Gastrocnemius medialis (tissue), 4 donors: ENCODE measurements at regions not wholly inside any gene's neighbourhood (a gene's known extent, or its start where the extent isn't known, plus 50 kb on each side); places are given as distances from the start of the nearest gene placed in this dataset.

Source experiments
- ATAC-seq, 2 donors: fragments of 150-250 bp; one replicate each; pipeline ENCODE4 v1.9.1; 2016
- DNase-seq, 2 donors: peaks; one replicate each; pipeline ENCODE4 v3.0.0-alpha.2; 2019
- H3K27ac ChIP-seq, 4 donors: fragments of 200-600 bp; sonication (generic); 1 replicate in 1 of 4; 2 replicates in 3 of 4; pipeline ENCODE4 v1.5.1; 2016 to 2018; ENCODE audit warnings: mild to moderate bottlenecking in 2 of 4, moderate library complexity in 1 of 4
- H3K27me3 ChIP-seq, 3 donors: fragments of 200-600 bp; sonication (generic) in 2 of 3; 1 replicate in 1 of 3; 2 replicates in 2 of 3; pipeline versions ENCODE4 v1.5.1 to v1.6.0; 2016 to 2019; ENCODE audit warnings: mild to moderate bottlenecking in 1 of 3, moderate library complexity in 1 of 3
- H3K36me3 ChIP-seq, 2 donors: fragments of 200-600 bp; sonication (generic) in 1 of 2; one replicate each; pipeline ENCODE4 v1.5.1; 2017 to 2018
- H3K4me1 ChIP-seq, 2 donors: fragments of 200-600 bp; sonication (generic) in 1 of 2; one replicate each; pipeline ENCODE4 v1.5.1; 2016 to 2017; ENCODE audit warnings: mild to moderate bottlenecking in 2 of 2
- H3K4me3 ChIP-seq, 4 donors: fragments of 200-600 bp; sonication (generic) in 3 of 4; 1 replicate in 1 of 4; 2 replicates in 3 of 4; pipeline ENCODE4 v1.5.1; 2016 to 2019; ENCODE audit warnings: mild to moderate bottlenecking in 2 of 4
- H3K9me3 ChIP-seq, 3 donors: fragments of 200-600 bp; sonication (generic) in 2 of 3; 1 replicate in 1 of 3; 2 replicates in 2 of 3; pipeline ENCODE4 v1.5.1; 2016 to 2019
- POLR2A ChIP-seq, 2 donors: fragments of 450-650 bp; IDR thresholded peaks; one replicate each; pipeline ENCODE4 v1.6.1; 2017; ENCODE audit warnings: antibody characterized with exemption in 2 of 2, mild to moderate bottlenecking in 2 of 2, moderate library complexity in 2 of 2
- in situ Hi-C, 4 donors: fragments of 200-750 bp; cut with MboI; loops; one replicate each; pipeline versions ENCODE4 v1.15.0 to v1.8.0; 2017; ENCODE audit warnings: low sequenced_read_pairs in 4 of 4
- intact Hi-C: fragments of 100-400 bp; cut with DNase I; formaldehyde crosslinking; loops from one replicate; pipeline ENCODE4 v1.15.1; 2023; ENCODE audit warnings: low total_unique reads
- TF ChIP-seq, protein P1 (sequence below), 5 experiments: fragments of 450-650 bp in 3 of 5; fragments of 200-600 bp in 2 of 5; sonication (generic) in 2 of 5; IDR thresholded peaks in 4 of 5; conservative IDR thresholded peaks in 1 of 5; 1 replicate in 4 of 5; 2 replicates in 1 of 5; pipeline ENCODE4 v1.5.1; 2016 to 2019; ENCODE audit warnings: antibody characterized with exemption in 5 of 5, mild to moderate bottlenecking in 3 of 5, moderate library complexity in 3 of 5

DNA sequence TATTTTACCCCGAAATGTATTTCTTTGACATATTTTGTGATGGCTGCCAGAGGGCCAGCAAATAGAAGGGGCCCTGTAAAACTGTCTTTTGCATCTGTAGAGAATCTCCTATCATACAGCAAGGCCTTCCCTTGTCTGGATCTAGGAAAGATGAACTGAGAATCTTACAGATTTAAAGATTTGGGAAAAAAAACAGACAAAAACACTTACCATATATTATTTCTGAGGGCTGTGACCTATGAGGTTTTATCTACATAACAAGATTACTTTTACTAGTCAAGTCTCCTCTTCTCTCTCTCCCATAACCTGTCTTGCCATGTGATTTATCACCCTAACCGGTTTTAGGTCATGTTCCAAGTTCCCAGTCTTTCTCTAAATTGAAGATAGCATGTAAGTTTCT is 599.2 kb upstream of the CDH6 start:
- Histone ChIP-seq H3K27me3 (no peaks in the 10 kb centered on the region), H3K4me3 (no peak overlapping the region), H3K36me3 (no peaks in the 10 kb centered on the region), H3K4me1 (no peaks in the 10 kb centered on the region), H3K27ac (no peak overlapping the region), H3K9me3 (no peaks in the 10 kb centered on the region)
- in situ Hi-C loops (no loop called here), intact Hi-C loops (no loop called here)
- no peak for TF ChIP-seq POLR2A (IDR thresholded peaks at IDR 0.05)
- TF ChIP-seq, protein P1, sequence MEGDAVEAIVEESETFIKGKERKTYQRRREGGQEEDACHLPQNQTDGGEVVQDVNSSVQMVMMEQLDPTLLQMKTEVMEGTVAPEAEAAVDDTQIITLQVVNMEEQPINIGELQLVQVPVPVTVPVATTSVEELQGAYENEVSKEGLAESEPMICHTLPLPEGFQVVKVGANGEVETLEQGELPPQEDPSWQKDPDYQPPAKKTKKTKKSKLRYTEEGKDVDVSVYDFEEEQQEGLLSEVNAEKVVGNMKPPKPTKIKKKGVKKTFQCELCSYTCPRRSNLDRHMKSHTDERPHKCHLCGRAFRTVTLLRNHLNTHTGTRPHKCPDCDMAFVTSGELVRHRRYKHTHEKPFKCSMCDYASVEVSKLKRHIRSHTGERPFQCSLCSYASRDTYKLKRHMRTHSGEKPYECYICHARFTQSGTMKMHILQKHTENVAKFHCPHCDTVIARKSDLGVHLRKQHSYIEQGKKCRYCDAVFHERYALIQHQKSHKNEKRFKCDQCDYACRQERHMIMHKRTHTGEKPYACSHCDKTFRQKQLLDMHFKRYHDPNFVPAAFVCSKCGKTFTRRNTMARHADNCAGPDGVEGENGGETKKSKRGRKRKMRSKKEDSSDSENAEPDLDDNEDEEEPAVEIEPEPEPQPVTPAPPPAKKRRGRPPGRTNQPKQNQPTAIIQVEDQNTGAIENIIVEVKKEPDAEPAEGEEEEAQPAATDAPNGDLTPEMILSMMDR (IDR thresholded peaks at IDR 0.05 in 4 of 5, conservative IDR thresholded peaks at IDR 0.05 in 1 of 5), result no peak
- DNase-seq (no peak), ATAC-seq (no peak)

DNA sequence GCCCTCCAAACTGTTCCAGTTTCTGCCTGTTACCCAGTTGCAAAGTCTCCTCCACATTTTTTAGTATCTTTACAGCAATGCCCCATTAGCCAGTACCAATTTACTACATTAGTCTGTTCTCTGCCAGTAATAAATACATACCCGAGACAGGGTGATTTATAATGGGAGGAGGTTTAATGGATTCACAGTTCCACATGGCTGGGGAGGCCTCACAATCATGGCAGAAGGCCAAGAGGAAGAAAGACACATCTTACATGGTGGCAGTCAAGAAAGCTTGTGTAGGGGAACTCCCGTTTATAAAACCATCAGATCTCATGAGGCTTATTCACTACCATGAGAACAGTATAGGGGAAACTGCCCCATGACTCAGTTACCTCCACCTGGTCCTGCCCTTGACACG is 600.7 kb upstream of the CDH6 start:
- DNase-seq, result no peak
- Histone ChIP-seq H3K4me3 (no peak overlapping the region), H3K27me3 (no peaks in the 10 kb centered on the region), H3K9me3 (no peaks in the 10 kb centered on the region), H3K4me1 (no peaks in the 10 kb centered on the region), H3K27ac (no peak overlapping the region), H3K36me3 (no peaks in the 10 kb centered on the region)
- no peak for TF ChIP-seq POLR2A (IDR thresholded peaks at IDR 0.05)
- TF ChIP-seq, protein P1 (IDR thresholded peaks at IDR 0.05 in 4 of 5, conservative IDR thresholded peaks at IDR 0.05 in 1 of 5), result no peak
- in situ Hi-C loops (no loop called here), intact Hi-C loops (no loop called here)
- ATAC-seq, result no peak

DNA sequence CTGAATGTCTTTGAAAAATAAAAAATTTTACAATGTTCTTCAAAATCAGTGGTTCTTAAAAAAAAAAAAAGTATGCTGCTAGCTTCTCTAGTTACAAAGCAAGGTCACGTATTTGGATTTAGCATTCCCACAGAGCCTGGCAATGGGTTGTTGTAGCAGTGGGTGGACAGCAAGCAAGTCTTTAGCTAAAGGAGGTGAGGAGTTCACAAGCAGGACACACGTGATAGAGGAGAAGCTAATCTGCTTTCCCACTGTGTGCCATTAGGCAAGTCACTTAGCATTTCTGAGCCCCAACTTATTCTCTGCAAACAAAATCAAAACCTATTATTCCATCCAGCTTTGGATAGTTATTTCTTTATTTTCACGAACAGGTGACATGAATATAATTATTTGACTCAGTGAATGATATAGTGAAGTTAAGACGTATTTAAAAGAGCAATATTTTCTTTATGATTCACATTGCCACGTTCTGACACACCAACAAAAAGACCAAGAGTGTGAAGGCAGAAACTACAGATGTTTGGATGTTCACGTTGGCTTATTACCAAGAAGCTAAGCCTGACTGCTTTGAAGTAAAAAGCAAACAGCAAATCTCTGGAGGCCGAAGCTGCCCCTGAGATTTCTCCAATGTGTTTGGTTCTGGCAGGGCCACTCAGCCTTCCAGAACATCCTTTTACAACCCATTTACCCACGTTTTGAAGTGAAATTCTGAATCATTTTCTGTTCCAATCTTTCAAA is 612.1 kb upstream of the CDH6 start:
- Histone ChIP-seq H3K36me3 (no peaks in the 10 kb centered on the region), H3K27me3 (no peaks in the 10 kb centered on the region), H3K4me1 (no peaks in the 10 kb centered on the region), H3K27ac (no peak overlapping the region), H3K4me3 (no peak overlapping the region), H3K9me3 (no peaks in the 10 kb centered on the region)
- no peak for TF ChIP-seq POLR2A (IDR thresholded peaks at IDR 0.05)
- DNase-seq, result no peak
- in situ Hi-C loops (no loop called here), intact Hi-C loops (no loop called here)
- no peak for ATAC-seq

DNA sequence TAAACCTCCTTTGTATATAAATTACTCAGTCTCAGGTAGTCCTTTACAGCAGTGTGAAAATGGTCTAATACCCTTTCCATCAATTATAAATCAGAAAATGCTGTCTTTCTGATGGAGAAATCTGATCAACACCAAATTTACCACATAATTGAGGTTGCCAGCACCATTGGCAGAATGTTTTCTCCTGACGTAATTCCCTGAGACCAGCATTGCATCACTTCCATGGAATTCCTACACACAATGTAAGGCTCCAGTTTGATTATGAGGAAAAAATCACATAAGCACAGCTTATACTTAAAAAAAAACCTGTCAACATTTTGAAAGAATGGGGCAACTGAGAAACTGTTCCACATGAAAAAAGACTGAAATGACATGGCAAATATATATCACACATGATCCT is 618.7 kb upstream of the CDH6 start:
- DNase-seq (no peak), ATAC-seq (no peak)
- in situ Hi-C loops (no loop called here), intact Hi-C loops (no loop called here)
- Histone ChIP-seq H3K4me3 (no peak overlapping the region), H3K36me3 (no peaks in the 10 kb centered on the region), H3K27me3 (no peaks in the 10 kb centered on the region), H3K4me1 (no peaks in the 10 kb centered on the region), H3K27ac (no peak overlapping the region), H3K9me3 (no peaks in the 10 kb centered on the region)
- TF ChIP-seq POLR2A (IDR thresholded peaks at IDR 0.05), result no peak
- TF ChIP-seq, protein P1 (IDR thresholded peaks at IDR 0.05 in 4 of 5, conservative IDR thresholded peaks at IDR 0.05 in 1 of 5), result no peak

DNA sequence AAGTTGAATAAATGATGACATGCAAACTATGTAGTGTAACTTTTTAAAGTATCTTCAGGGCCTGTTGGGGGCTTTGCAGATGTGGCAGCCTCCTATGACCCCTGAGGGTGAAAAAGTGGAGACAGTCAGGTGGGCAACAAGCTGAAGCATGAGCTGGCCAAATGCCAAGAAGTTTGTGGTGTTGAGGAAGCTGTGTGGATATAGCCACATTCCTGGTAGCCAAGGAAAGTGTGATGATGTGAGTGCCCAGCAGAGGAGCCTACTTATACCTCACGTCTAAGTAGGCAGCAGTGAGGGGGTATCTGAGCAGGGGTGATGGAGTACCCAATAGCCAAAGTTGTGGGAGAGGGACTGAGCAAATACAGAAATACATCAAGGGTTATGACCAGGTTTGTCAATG is 621.2 kb upstream of the CDH6 start:
- Histone ChIP-seq H3K4me1 (no peaks in the 10 kb centered on the region), H3K36me3 (no peaks in the 10 kb centered on the region), H3K27me3 (no peaks in the 10 kb centered on the region), H3K27ac (no peak overlapping the region), H3K9me3 (no peaks in the 10 kb centered on the region), H3K4me3 (no peak overlapping the region)
- DNase-seq, result no peak
- intact Hi-C loops (no loop called here), in situ Hi-C loops (no loop called here)
- no peak for ATAC-seq
- no peak for TF ChIP-seq POLR2A (IDR thresholded peaks at IDR 0.05)
- TF ChIP-seq, protein P1 (IDR thresholded peaks at IDR 0.05 in 4 of 5, conservative IDR thresholded peaks at IDR 0.05 in 1 of 5), result no peak
